Globus pallidus (tissue), 1 donor: ENCODE measurements at regions not wholly inside any gene's neighbourhood (a gene's known extent, or its start where the extent isn't known, plus 50 kb on each side); places are given as distances from the start of the nearest gene placed in this dataset.

Source experiments
- DNase-seq: peaks from one replicate; pipeline ENCODE4 v3.0.0-alpha.2; 2015; ENCODE audit warnings: low spot score

DNA sequence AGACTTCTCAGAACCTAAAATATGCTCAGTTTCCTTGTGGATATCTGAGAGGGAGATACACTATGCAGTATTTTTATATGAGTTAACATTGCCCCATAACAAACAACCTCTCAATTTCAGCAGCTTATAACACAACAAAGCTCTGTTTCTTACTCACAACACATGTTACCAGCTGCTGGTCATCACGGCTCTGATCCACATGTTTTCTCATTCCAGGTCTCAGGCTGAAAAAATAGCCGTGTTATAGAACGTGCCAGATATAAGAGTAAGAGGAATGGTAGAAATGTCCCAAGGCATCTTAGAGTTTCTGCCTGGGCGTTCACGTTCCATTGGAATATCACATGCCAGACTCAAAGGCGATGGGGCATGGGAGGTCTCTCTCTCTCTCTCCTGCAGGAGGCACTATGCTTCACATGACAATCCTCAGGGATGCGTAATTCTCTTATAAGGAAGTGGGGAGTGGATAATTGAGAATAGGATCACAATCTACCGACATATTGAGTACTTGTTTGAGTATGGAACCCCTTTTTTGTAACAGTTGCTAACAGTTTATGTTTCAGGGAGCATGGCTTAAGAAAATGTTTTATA is 246.6 kb downstream of the NHLRC3 start:
- no peak for DNase-seq
